ENCODE measurements at regions not wholly inside any gene's neighbourhood (a gene's known extent, or its start where the extent isn't known, plus 50 kb on each side); places are given as distances from the start of the nearest gene placed in this dataset.

- H3K4me3 ChIP-seq (ENCODE audit: low read depth, low read length, poor library complexity, severe bottlenecking), result no peak overlapping the region
- H3K4me2 ChIP-seq (ENCODE audit: low read length), result no peak overlapping the region
- no peak for DNase-seq (ENCODE audit: low spot score)
- no TSS peak for BruUV-seq (replicated peaks)
- CTCF ChIA-PET (ENCODE audit: unreplicated experiment), result no interaction called here
- TF ChIP-seq, protein P1, sequence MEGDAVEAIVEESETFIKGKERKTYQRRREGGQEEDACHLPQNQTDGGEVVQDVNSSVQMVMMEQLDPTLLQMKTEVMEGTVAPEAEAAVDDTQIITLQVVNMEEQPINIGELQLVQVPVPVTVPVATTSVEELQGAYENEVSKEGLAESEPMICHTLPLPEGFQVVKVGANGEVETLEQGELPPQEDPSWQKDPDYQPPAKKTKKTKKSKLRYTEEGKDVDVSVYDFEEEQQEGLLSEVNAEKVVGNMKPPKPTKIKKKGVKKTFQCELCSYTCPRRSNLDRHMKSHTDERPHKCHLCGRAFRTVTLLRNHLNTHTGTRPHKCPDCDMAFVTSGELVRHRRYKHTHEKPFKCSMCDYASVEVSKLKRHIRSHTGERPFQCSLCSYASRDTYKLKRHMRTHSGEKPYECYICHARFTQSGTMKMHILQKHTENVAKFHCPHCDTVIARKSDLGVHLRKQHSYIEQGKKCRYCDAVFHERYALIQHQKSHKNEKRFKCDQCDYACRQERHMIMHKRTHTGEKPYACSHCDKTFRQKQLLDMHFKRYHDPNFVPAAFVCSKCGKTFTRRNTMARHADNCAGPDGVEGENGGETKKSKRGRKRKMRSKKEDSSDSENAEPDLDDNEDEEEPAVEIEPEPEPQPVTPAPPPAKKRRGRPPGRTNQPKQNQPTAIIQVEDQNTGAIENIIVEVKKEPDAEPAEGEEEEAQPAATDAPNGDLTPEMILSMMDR (conservative IDR thresholded peaks at IDR 0.05; ENCODE audit: low read length), result no peak
- TF ChIP-seq EZH2phosphoT487 (IDR thresholded peaks at IDR 0.05; ENCODE audit: borderline replicate concordance, low read depth, low read length), result no peak
- H3K9me2 ChIP-seq (ENCODE audit: insufficient read depth, low read length), result no peaks in the 10 kb centered on the region
- H3K9me3 ChIP-seq (ENCODE audit: low read length), result no peaks in the 10 kb centered on the region
- H3K36me3 ChIP-seq (ENCODE audit: insufficient read depth, low read length), result no peaks in the 10 kb centered on the region
- no peak overlapping the region for H2AFZ ChIP-seq (ENCODE audit: low read length)
- H3K4me1 ChIP-seq (ENCODE audit: insufficient read depth, low read length, poor library complexity, severe bottlenecking), result no peaks in the 10 kb centered on the region
- intact Hi-C loops (cut with micrococcal nuclease; ENCODE audit: unreplicated experiment), result no loop called here
- H3K79me2 ChIP-seq (ENCODE audit: insufficient read depth, low read depth, low read length), result no peaks in the 10 kb centered on the region
- POLR2A ChIA-PET, result interaction anchor here (0.7 kb wide), 2 partner anchors 185 to 848 kb away, joined by 4 to 5 read pairs; no protein-coding TSS in a partner anchor
- no peaks in the 10 kb centered on the region for H4K20me1 ChIP-seq (ENCODE audit: insufficient read depth, low read length)
- no peak overlapping the region for H3K27ac ChIP-seq (ENCODE audit: low read depth, low read length, poor library complexity, severe bottlenecking)
Observed at GRCh38 chr6:146997062-146997461, 207.2 kb upstream of the STXBP5 start.

DNA sequence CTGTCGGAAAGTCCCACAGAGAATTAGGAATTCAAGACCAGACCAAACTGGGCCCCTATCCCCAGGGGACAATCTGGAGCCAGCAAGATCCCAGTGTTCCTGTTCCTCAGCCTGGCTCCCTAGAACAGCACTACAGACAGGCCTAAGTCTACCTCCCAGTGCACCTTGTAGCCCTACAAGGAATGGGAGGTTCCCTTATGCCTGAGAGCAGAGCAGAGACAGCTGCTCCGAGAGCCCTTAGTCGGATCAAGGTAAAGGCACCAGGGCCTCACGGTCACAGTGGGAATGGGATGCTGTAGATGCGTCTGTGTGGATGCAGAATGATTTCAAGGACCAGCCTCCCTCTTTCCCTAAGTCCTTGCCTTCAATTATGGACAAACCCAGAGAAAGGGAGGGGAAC, 204.5 kb upstream of the STXBP5 start:
- no peak overlapping the region for H2AFZ ChIP-seq (ENCODE audit: low read length)
- H3K4me1 ChIP-seq (ENCODE audit: insufficient read depth, low read length, poor library complexity, severe bottlenecking), result no peaks in the 10 kb centered on the region
- no peaks in the 10 kb centered on the region for H3K9me2 ChIP-seq (ENCODE audit: insufficient read depth, low read length)
- no peak overlapping the region for H3K4me2 ChIP-seq (ENCODE audit: low read length)
- no peak overlapping the region for H3K4me3 ChIP-seq (ENCODE audit: low read depth, low read length, poor library complexity, severe bottlenecking)
- no TSS peak for BruUV-seq (replicated peaks)
- no peaks in the 10 kb centered on the region for H4K20me1 ChIP-seq (ENCODE audit: insufficient read depth, low read length)
- no peak overlapping the region for H3K27ac ChIP-seq (ENCODE audit: low read depth, low read length, poor library complexity, severe bottlenecking)
- intact Hi-C loops (cut with micrococcal nuclease; ENCODE audit: unreplicated experiment), result no loop called here
- ChIA-PET CTCF (ENCODE audit: unreplicated experiment) (no interaction called here), POLR2A (no interaction called here)
- TF ChIP-seq, protein P1 (conservative IDR thresholded peaks at IDR 0.05; ENCODE audit: low read length), result no peak
- no peak for TF ChIP-seq EZH2phosphoT487 (IDR thresholded peaks at IDR 0.05; ENCODE audit: borderline replicate concordance, low read depth, low read length)
- H3K36me3 ChIP-seq (ENCODE audit: insufficient read depth, low read length), result no peaks in the 10 kb centered on the region
- no peak for DNase-seq (ENCODE audit: low spot score)
- no peaks in the 10 kb centered on the region for H3K9me3 ChIP-seq (ENCODE audit: low read length)
- no peaks in the 10 kb centered on the region for H3K79me2 ChIP-seq (ENCODE audit: insufficient read depth, low read depth, low read length)

DNA sequence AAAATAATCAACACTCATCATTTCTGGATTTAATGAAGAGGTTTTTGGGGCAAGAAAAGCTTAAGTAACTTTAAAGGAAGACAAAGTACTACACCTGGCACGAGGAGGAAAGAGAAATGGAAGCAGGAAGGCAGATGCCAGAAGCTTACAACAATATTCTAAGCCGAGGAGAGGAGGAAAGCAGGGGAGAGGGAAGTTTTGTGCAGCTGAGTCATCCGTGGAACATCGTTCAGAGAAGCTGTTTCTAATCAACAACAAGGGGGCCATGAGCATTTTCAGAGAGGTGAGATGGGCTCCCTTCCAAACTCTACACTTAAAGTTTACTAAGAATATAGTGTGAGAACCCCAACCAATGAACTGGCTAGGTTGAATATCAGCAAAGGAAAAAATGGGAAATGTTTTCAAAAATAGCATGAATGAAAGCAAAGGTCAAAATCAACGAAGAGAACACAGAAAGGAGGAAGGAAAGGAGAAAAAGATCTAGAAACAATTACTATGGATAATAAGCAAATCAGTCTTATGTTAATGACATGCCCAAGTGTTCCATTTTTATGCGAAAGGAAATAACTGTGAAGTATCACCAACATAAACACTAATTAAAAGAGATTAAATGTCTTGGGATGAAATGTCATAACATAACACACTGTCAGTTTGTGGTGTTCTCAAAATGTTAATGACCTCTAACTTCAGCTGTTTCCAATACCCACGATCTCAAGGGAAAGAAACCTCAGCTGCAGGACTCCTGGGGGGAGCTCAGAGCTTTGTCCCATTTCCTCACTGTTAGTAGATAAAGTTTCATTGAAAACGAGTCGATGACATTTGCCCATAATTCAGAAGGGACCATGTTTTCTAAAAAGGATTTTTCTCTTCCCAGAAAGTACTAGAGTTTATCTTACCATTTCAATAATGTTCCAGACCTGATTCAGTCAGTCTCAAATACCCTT, 203.4 kb upstream of the STXBP5 start:
- Histone ChIP-seq H3K36me3 (ENCODE audit: insufficient read depth, low read length) (no peaks in the 10 kb centered on the region), H4K20me1 (ENCODE audit: insufficient read depth, low read length) (no peaks in the 10 kb centered on the region), H2AFZ (ENCODE audit: low read length) (no peak overlapping the region), H3K79me2 (ENCODE audit: insufficient read depth, low read depth, low read length) (no peaks in the 10 kb centered on the region), H3K9me3 (ENCODE audit: low read length) (no peaks in the 10 kb centered on the region), H3K4me1 (ENCODE audit: insufficient read depth, low read length, poor library complexity, severe bottlenecking) (no peaks in the 10 kb centered on the region), H3K4me3 (ENCODE audit: low read depth, low read length, poor library complexity, severe bottlenecking) (no peak overlapping the region), H3K27ac (ENCODE audit: low read depth, low read length, poor library complexity, severe bottlenecking) (no peak overlapping the region), H3K4me2 (ENCODE audit: low read length) (no peak overlapping the region), H3K9me2 (ENCODE audit: insufficient read depth, low read length) (no peaks in the 10 kb centered on the region)
- ChIA-PET POLR2A (no interaction called here), CTCF (ENCODE audit: unreplicated experiment) (no interaction called here)
- intact Hi-C loops (cut with micrococcal nuclease; ENCODE audit: unreplicated experiment), result no loop called here
- TF ChIP-seq, protein P1 (conservative IDR thresholded peaks at IDR 0.05; ENCODE audit: low read length), result no peak
- no peak for TF ChIP-seq EZH2phosphoT487 (IDR thresholded peaks at IDR 0.05; ENCODE audit: borderline replicate concordance, low read depth, low read length)
- BruUV-seq (replicated peaks), result no TSS peak
- no peak for DNase-seq (ENCODE audit: low spot score)
